HG03521 (cell line): ENCODE measurements at regions not wholly inside any gene's neighbourhood (a gene's known extent, or its start where the extent isn't known, plus 50 kb on each side); places are given as distances from the start of the nearest gene placed in this dataset.

Experiments
- ATAC-seq: cut with Tn5 transposase; IDR thresholded peaks from one replicate; pipeline ENCODE4 v1.9.1; 2021; ENCODE audit warnings: mild to moderate bottlenecking, moderate library complexity; ENCODE audit not compliant: unreplicated experiment

GRCh38 chr6:4308364-4308763 lies 173.0 kb upstream of the ECI2 start:
- ATAC-seq: no peak

GRCh38 chr6:4304927-4305455 lies 169.6 kb upstream of the ECI2 start:
- no peak for ATAC-seq

GRCh38 chr6:4303638-4304037 lies 168.3 kb upstream of the ECI2 start:
- no peak for ATAC-seq

GRCh38 chr6:4302524-4302923 lies 167.1 kb upstream of the ECI2 start:
- ATAC-seq: no peak

- ATAC-seq: no peak
Measured at GRCh38 chr6:4301871-4302270, 166.5 kb upstream of the ECI2 start.

- no peak for ATAC-seq
Measured at GRCh38 chr6:4300917-4301316, 165.5 kb upstream of the ECI2 start.

- no peak for ATAC-seq
Measured at GRCh38 chr6:4299476-4299875, 164.1 kb upstream of the ECI2 start.

- no peak for ATAC-seq
Measured at GRCh38 chr6:4297348-4297747, 162.0 kb upstream of the ECI2 start.

- ATAC-seq: no peak
Measured at GRCh38 chr6:4296552-4296951, 161.2 kb upstream of the ECI2 start.

- no peak for ATAC-seq
Measured at GRCh38 chr6:4295783-4296155, 160.4 kb upstream of the ECI2 start.

GRCh38 chr6:4295058-4295782 lies 159.8 kb upstream of the ECI2 start:
- no peak for ATAC-seq

GRCh38 chr6:4294636-4295035 lies 159.3 kb upstream of the ECI2 start:
- no peak for ATAC-seq

- no peak for ATAC-seq
Measured at GRCh38 chr6:4291453-4292403, 156.4 kb upstream of the ECI2 start.

- ATAC-seq: no peak
Measured at GRCh38 chr6:4289770-4290320, 154.5 kb upstream of the ECI2 start.

GRCh38 chr6:4287811-4288244 lies 152.5 kb upstream of the ECI2 start:
- no peak for ATAC-seq

- no peak for ATAC-seq
Measured at GRCh38 chr6:4287372-4287771, 152.0 kb upstream of the ECI2 start.

- ATAC-seq: no peak
Measured at GRCh38 chr6:4282926-4283325, 147.6 kb upstream of the ECI2 start.

- ATAC-seq: peak; percentile 60
Measured at GRCh38 chr6:4281341-4282293, 146.2 kb upstream of the ECI2 start.

- no peak for ATAC-seq
Measured at GRCh38 chr6:4280707-4281106, 145.3 kb upstream of the ECI2 start.

- no peak for ATAC-seq
Measured at GRCh38 chr6:4280031-4280430, 144.7 kb upstream of the ECI2 start.
